ENCODE measurements at regions not wholly inside any gene's neighbourhood (a gene's known extent, or its start where the extent isn't known, plus 50 kb on each side); places are given as distances from the start of the nearest gene placed in this dataset.

- no peak for TF ChIP-seq JUND (IDR thresholded peaks at IDR 0.05)
- TF ChIP-seq ZFX (IDR thresholded peaks at IDR 0.05), result no peak
- TF ChIP-seq SIN3A (IDR thresholded peaks at IDR 0.05; ENCODE audit: low read depth), result no peak
- no peak for TF ChIP-seq CTCF (IDR thresholded peaks at IDR 0.05 in 2 of 3, conservative IDR thresholded peaks at IDR 0.05 in 1 of 3; ENCODE audit: borderline replicate concordance in 1 of 3, insufficient read depth in 1 of 3, low read depth in 2 of 3, low read length in 2 of 3)
These were observed 172.3 kb downstream of the ARL4A start for GRCh38 chr7:12859761-12860160.

Measured in HCT116 (cell line).